ENCODE measurements at regions not wholly inside any gene's neighbourhood (a gene's known extent, or its start where the extent isn't known, plus 50 kb on each side); places are given as distances from the start of the nearest gene placed in this dataset.

DNA sequence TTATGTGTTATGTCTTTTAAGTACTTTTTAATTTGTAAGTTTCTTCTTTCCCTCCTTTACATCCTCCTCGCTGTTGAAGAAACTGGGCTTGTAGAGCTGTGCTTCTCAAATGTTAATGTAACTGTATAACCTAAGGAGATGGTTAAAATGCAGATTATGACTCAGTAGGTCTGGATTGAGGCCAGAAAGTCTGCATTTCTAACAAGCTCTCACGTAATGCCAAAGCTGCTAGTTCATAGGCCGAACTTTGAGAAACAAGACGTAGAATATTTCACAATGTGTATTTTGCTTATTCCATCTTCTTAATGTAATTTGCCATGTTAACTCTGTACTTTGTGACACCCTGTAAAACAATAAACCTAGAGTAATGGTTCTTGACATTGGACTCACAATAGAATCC is 193.3 kb upstream of the SYT1 start:
- H3K27me3 ChIP-seq (ENCODE audit: control insufficient read depth, insufficient read depth, low read length), result no peaks in the 10 kb centered on the region
- H3K4me3 ChIP-seq (ENCODE audit: low read depth, low read length), result no peak overlapping the region
- H3K79me2 ChIP-seq, result no peaks in the 10 kb centered on the region
- no peaks in the 10 kb centered on the region for H3K4me1 ChIP-seq
- no peak overlapping the region for H3K27ac ChIP-seq
- H3K9me3 ChIP-seq (ENCODE audit: control insufficient read depth, low read length), result no peaks in the 10 kb centered on the region
- no peak overlapping the region for H2AFZ ChIP-seq
- H3K4me2 ChIP-seq (ENCODE audit: low read length), result no peak overlapping the region
- no peaks in the 10 kb centered on the region for H3K36me3 ChIP-seq (ENCODE audit: control insufficient read depth, insufficient read depth, low read length)
- no peak overlapping the region for H3K9ac ChIP-seq
- TF ChIP-seq, protein P1, sequence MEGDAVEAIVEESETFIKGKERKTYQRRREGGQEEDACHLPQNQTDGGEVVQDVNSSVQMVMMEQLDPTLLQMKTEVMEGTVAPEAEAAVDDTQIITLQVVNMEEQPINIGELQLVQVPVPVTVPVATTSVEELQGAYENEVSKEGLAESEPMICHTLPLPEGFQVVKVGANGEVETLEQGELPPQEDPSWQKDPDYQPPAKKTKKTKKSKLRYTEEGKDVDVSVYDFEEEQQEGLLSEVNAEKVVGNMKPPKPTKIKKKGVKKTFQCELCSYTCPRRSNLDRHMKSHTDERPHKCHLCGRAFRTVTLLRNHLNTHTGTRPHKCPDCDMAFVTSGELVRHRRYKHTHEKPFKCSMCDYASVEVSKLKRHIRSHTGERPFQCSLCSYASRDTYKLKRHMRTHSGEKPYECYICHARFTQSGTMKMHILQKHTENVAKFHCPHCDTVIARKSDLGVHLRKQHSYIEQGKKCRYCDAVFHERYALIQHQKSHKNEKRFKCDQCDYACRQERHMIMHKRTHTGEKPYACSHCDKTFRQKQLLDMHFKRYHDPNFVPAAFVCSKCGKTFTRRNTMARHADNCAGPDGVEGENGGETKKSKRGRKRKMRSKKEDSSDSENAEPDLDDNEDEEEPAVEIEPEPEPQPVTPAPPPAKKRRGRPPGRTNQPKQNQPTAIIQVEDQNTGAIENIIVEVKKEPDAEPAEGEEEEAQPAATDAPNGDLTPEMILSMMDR (IDR thresholded peaks at IDR 0.05), result no peak

DNA sequence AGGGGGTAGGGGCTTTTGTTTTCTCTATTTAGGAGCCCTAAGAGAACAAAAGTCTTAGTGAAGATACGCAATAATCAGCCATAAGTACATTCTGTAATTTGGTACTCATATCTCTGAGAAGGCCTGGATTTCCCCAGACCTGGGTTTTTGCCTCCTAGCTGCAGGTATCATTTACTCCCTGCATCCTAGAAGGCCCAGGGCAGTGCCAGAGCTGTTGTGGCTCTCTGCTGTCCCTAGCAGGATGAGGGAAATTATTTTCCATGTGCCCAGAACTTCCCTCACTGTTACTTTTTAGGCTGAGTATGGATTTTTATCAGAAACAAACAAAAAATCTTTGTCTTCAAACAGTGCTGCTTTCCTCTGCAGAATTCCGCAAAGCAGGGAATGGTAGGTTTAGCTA is 192.5 kb upstream of the SYT1 start:
- H2AFZ ChIP-seq, result no peak overlapping the region
- no peak overlapping the region for H3K4me2 ChIP-seq (ENCODE audit: low read length)
- H3K4me3 ChIP-seq (ENCODE audit: low read depth, low read length), result no peak overlapping the region
- H3K4me1 ChIP-seq, result no peaks in the 10 kb centered on the region
- no peak overlapping the region for H3K9ac ChIP-seq
- H3K79me2 ChIP-seq, result no peaks in the 10 kb centered on the region
- H3K27ac ChIP-seq, result no peak overlapping the region
- TF ChIP-seq, protein P1 (IDR thresholded peaks at IDR 0.05), result no peak
- no peaks in the 10 kb centered on the region for H3K9me3 ChIP-seq (ENCODE audit: control insufficient read depth, low read length)
- no peaks in the 10 kb centered on the region for H3K27me3 ChIP-seq (ENCODE audit: control insufficient read depth, insufficient read depth, low read length)
- H3K36me3 ChIP-seq (ENCODE audit: control insufficient read depth, insufficient read depth, low read length), result no peaks in the 10 kb centered on the region

DNA sequence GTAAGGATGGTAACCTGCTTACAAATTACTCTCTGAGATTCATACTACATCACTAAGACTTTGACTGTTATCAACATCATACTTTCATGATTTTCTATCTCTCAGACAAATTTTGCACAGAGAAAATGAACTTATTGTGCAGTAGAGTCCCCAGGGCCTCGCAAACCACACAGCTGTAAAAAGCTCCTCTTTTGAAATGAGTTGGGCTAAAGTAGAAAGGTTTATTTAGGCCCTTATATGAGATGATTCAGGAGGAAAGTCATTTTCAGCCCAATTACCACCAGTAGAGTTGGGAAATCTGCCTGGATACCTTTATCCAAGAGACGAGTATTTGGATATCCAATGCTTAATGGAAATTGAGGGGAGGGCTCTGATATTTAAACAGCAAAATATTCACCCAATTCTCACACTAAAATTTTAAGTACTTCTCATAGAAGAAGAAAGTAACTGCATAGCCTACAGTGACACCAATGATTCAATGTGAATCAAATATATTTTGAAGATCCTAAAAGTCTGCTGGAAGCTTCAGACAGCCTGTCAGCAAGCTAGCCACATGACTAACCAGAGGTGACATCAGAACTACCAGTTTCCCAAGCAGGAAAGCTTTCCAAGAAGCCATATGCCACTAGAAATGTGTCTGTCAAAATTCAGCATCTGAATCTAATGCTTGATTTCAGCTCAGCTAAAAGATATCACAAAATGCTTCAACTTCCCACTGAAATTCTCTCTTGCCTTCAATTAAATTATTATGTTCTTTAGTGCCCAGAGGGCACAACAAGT is 190.1 kb upstream of the SYT1 start:
- no peaks in the 10 kb centered on the region for H3K79me2 ChIP-seq
- no peak overlapping the region for H3K4me3 ChIP-seq (ENCODE audit: low read depth, low read length)
- no peaks in the 10 kb centered on the region for H3K4me1 ChIP-seq
- no peak overlapping the region for H3K9ac ChIP-seq
- H3K27me3 ChIP-seq (ENCODE audit: control insufficient read depth, insufficient read depth, low read length), result no peaks in the 10 kb centered on the region
- H3K4me2 ChIP-seq (ENCODE audit: low read length), result no peak overlapping the region
- TF ChIP-seq, protein P1 (IDR thresholded peaks at IDR 0.05), result no peak
- H3K36me3 ChIP-seq (ENCODE audit: control insufficient read depth, insufficient read depth, low read length), result no peaks in the 10 kb centered on the region
- H2AFZ ChIP-seq, result no peak overlapping the region
- no peak overlapping the region for H3K27ac ChIP-seq
- no peaks in the 10 kb centered on the region for H3K9me3 ChIP-seq (ENCODE audit: control insufficient read depth, low read length)

DNA sequence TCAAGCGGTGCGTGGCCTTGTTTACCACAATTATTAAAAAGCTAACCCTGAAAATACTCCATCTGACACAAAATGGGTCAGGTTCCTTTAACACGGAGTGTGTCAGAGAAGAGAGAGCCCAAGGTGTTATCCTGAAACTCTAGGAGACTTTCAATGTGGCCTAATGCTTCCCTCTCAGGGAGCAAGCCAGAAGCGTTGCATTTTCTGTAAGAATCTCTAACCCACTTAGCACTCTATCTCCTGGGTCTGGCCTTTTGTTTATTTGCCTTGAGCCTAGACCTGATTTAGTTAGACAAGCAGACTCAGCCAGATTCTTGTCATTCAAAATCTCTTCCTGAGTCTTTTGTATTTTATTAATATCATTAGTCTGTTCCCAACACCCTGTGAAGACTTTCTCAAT is 184.0 kb upstream of the SYT1 start:
- Histone ChIP-seq H3K4me1 (no peaks in the 10 kb centered on the region), H3K36me3 (ENCODE audit: control insufficient read depth, insufficient read depth, low read length) (no peaks in the 10 kb centered on the region), H3K27me3 (ENCODE audit: control insufficient read depth, insufficient read depth, low read length) (no peaks in the 10 kb centered on the region), H2AFZ (no peak overlapping the region), H3K9ac (no peak overlapping the region), H3K27ac (no peak overlapping the region), H3K4me3 (ENCODE audit: low read depth, low read length) (no peak overlapping the region), H3K79me2 (no peaks in the 10 kb centered on the region), H3K4me2 (ENCODE audit: low read length) (no peak overlapping the region), H3K9me3 (ENCODE audit: control insufficient read depth, low read length) (no peaks in the 10 kb centered on the region)
- TF ChIP-seq, protein P1 (IDR thresholded peaks at IDR 0.05), result no peak

DNA sequence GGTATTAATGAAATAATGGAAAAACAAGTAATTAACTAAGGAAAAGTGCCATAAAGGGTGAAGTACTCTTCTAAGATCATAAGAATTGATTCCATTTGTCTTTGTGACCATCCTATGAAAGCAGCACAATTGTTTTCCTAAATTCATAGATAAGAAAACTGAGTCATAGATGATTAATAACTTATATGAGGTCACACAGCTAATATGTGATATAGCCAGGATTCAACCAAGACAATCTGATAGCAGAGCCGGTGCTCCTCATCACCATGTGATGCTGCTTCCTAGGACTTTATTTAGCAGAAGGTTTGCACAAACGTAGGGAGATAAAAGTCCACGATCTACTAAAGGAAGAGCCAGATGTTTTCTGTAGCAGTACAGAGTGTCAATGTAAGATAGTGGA is 181.5 kb upstream of the SYT1 start:
- no peak overlapping the region for H3K9ac ChIP-seq
- no peak overlapping the region for H2AFZ ChIP-seq
- no peaks in the 10 kb centered on the region for H3K4me1 ChIP-seq
- no peak overlapping the region for H3K4me3 ChIP-seq (ENCODE audit: low read depth, low read length)
- H3K36me3 ChIP-seq (ENCODE audit: control insufficient read depth, insufficient read depth, low read length), result no peaks in the 10 kb centered on the region
- H3K9me3 ChIP-seq (ENCODE audit: control insufficient read depth, low read length), result no peaks in the 10 kb centered on the region
- no peaks in the 10 kb centered on the region for H3K79me2 ChIP-seq
- no peak overlapping the region for H3K4me2 ChIP-seq (ENCODE audit: low read length)
- TF ChIP-seq, protein P1 (IDR thresholded peaks at IDR 0.05), result no peak
- no peaks in the 10 kb centered on the region for H3K27me3 ChIP-seq (ENCODE audit: control insufficient read depth, insufficient read depth, low read length)
- no peak overlapping the region for H3K27ac ChIP-seq

All from parathyroid adenoma (tissue), 2 donors.